Heart left ventricle (tissue), 16 donors: ENCODE measurements at regions not wholly inside any gene's neighbourhood (a gene's known extent, or its start where the extent isn't known, plus 50 kb on each side); places are given as distances from the start of the nearest gene placed in this dataset.
A peak's percentile ranks its signal among the peaks of the same experiment; 100 is the strongest.

Experiments used
- ATAC-seq, 4 donors: fragments of 200-7000 bp; cut with Tn5 transposase; one replicate each; pipeline ENCODE4 v1.9.1; 2020 to 2022; ENCODE audit warnings: moderate library complexity in 4 of 4, mild to moderate bottlenecking in 3 of 4, moderate number of reproducible peaks in 1 of 4
- DNase-seq, 5 donors: peaks; one replicate each; pipeline ENCODE4 v3.0.0-alpha.2; 2020
- H3K27ac ChIP-seq, 12 donors: fragments of 200-600 bp; sonication (generic) in 4 of 12; one replicate each; pipeline versions ENCODE4 v1.5.0 to v1.8.0; 2016 to 2022; ENCODE audit warnings: mild to moderate bottlenecking in 2 of 12
- H3K27me3 ChIP-seq, 9 donors: fragments of 200-600 bp; sonication (generic) in 2 of 9; one replicate each; pipeline versions ENCODE4 v1.5.1 to v1.8.0; 2016 to 2022; ENCODE audit warnings: mild to moderate bottlenecking in 3 of 9
- H3K36me3 ChIP-seq, 9 donors: fragments of 200-600 bp; sonication (generic) in 2 of 9; one replicate each; pipeline versions ENCODE4 v1.5.0 to v1.8.0; 2018 to 2022; ENCODE audit warnings: mild to moderate bottlenecking in 2 of 9
- H3K4me1 ChIP-seq, 12 donors: fragments of 200-600 bp; sonication (generic) in 4 of 12; one replicate each; pipeline versions ENCODE4 v1.5.0 to v1.8.0; 2016 to 2022; ENCODE audit warnings: mild to moderate bottlenecking in 3 of 12
- H3K4me3 ChIP-seq, 12 donors: fragments of 200-600 bp; sonication (generic) in 4 of 12; one replicate each; pipeline versions ENCODE4 v1.5.0 to v1.8.0; 2017 to 2022; ENCODE audit warnings: mild to moderate bottlenecking in 9 of 12, moderate library complexity in 4 of 12
- H3K9me3 ChIP-seq, 12 donors: fragments of 200-600 bp; sonication (generic) in 4 of 12; one replicate each; pipeline versions ENCODE4 v1.5.0 to v1.8.0; 2016 to 2022; ENCODE audit warnings: mild to moderate bottlenecking in 1 of 12
- CTCF ChIP-seq, 12 donors: fragments of 200-600 bp; sonication (generic) in 4 of 12; IDR thresholded peaks; one replicate each; pipeline versions ENCODE4 v1.5.0 to v1.8.0; 2018 to 2022; ENCODE audit warnings: antibody characterized with exemption in 12 of 12, mild to moderate bottlenecking in 5 of 12
- POLR2A ChIP-seq, 2 donors: fragments of 450-650 bp; IDR thresholded peaks; one replicate each; pipeline ENCODE4 v1.6.1; 2017; ENCODE audit warnings: antibody characterized with exemption in 2 of 2, mild to moderate bottlenecking in 2 of 2, moderate library complexity in 2 of 2
- WGBS, 4 donors: extraction: QIAGEN DNeasy Blood & Tissue Kit in 2 of 4; methylation state at CpG; one replicate each; pipeline versions ENCODE4 v1.1.5 to v1.1.7; 2013 to 2018; 5-methylcytosine and 5-hydroxymethylcytosine counted together
- intact Hi-C, 10 donors: fragments of 100-400 bp; cut with DNase I; formaldehyde crosslinking; loops; one replicate each; pipeline versions ENCODE4 v1.11.1 to v1.14.2; 2022
- donor health status: ischemic (EF 13 %, LVEDD 7.1; RV severe dilation, severe dysfunction).
- donor health status: healthy with polysubstance abuse.
- donor health status: DM: no; HTN: yes; CAD: no.
- donor health status: DM: no; HTN: no; CAD: no.
- donor health status: ischemic (EF 25% LVEDD 6.9; RV normal size, moderate dysfunction).
- donor health status: ischemic (EF 25% LVEDD 5.7; RV mildly dilated, moderate dysfunction).
- donor health status: healthy.
- donor health status: DM: yes; HTN: yes; CAD: no.
- donor health status: ischemic (EF 35%, LVEDD 5.7; RV mildly dilated, moderate dysfunction).
- donor health status: nonischemic (EF 11% LVEDD 7.7; RV severe dilation, severe dysfunction).
- donor health status: DM: yes; HTN: yes; CAD: no.
- donor health status: PGD.
- donor health status: ischemic (EF 29% LVEDD 5.4; RV normal size, mild dysfunction).
- donor health status: nonischemic (EF 23%, LVEDD 6.1; RV moderate dilation, normal function).

- no peaks in the 10 kb centered on the region for H3K9me3 ChIP-seq
- ATAC-seq (no peak), DNase-seq (no peak)
- no peaks in the 10 kb centered on the region for H3K36me3 ChIP-seq
- intact Hi-C loops: no loop called here
- H3K4me3 ChIP-seq: no peak overlapping the region
- peaks cover 0 to 7% (median 0%) of the 10 kb centered on the region in 12 donors for H3K4me1 ChIP-seq
- TF ChIP-seq POLR2A (IDR thresholded peaks at IDR 0.05) (no peak), CTCF (IDR thresholded peaks at IDR 0.05) (no peak)
- no peak overlapping the region for H3K27ac ChIP-seq
- 94 to 97% (median 95%) methylated on average over 2 of the region's 2 CpGs for WGBS, 4 donors
- no peaks in the 10 kb centered on the region for H3K27me3 ChIP-seq
Observed at GRCh38 chr22:27588915-27589314, 212.6 kb downstream of the MN1 start.

- no peak overlapping the region for H3K4me3 ChIP-seq
- H3K4me1 ChIP-seq: peaks cover 0 to 7% (median 0%) of the 10 kb centered on the region in 12 donors
- ATAC-seq: peak in 1 of 4 donors; percentile 55
- H3K9me3 ChIP-seq: no peaks in the 10 kb centered on the region
- TF ChIP-seq CTCF (IDR thresholded peaks at IDR 0.05) (no peak), POLR2A (IDR thresholded peaks at IDR 0.05) (no peak)
- no peaks in the 10 kb centered on the region for H3K36me3 ChIP-seq
- 41 to 61% (median 47%) methylated on average over 6 of the region's 6 CpGs for WGBS, 4 donors
- no peaks in the 10 kb centered on the region for H3K27me3 ChIP-seq
- DNase-seq: no peak
- intact Hi-C loops: no loop called here
- no peak overlapping the region for H3K27ac ChIP-seq
Observed at GRCh38 chr22:27591060-27591459, 210.5 kb downstream of the MN1 start.

DNA sequence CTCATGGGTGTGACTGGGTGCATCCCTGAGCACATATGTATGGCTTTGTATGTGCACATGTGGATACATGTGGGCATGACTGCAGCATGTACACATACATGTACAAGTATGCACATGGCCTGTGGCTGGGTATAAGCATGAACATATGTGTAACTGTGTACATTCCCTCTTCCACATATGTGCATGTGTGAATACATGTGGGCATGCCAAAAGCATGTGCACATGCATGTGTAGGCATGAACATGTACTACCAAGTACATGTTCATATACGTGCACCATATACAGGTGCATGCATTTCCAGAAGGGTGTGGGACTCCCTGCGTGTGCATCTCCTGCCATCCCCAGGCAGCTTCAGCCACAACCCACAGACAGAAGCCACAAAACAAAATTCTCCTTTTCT lies 208.2 kb downstream of the MN1 start:
- no peak for DNase-seq
- WGBS, 4 donors: 80 to 96% (median 91%) methylated on average over 2 of the region's 2 CpGs
- intact Hi-C loops: no loop called here
- no peaks in the 10 kb centered on the region for H3K36me3 ChIP-seq
- no peak for ATAC-seq
- TF ChIP-seq POLR2A (IDR thresholded peaks at IDR 0.05) (no peak), CTCF (IDR thresholded peaks at IDR 0.05) (no peak)
- H3K9me3 ChIP-seq: no peaks in the 10 kb centered on the region
- no peak overlapping the region for H3K4me3 ChIP-seq
- peaks cover 0 to 7% (median 0%) of the 10 kb centered on the region in 12 donors for H3K4me1 ChIP-seq
- no peaks in the 10 kb centered on the region for H3K27me3 ChIP-seq
- H3K27ac ChIP-seq: no peak overlapping the region

DNA sequence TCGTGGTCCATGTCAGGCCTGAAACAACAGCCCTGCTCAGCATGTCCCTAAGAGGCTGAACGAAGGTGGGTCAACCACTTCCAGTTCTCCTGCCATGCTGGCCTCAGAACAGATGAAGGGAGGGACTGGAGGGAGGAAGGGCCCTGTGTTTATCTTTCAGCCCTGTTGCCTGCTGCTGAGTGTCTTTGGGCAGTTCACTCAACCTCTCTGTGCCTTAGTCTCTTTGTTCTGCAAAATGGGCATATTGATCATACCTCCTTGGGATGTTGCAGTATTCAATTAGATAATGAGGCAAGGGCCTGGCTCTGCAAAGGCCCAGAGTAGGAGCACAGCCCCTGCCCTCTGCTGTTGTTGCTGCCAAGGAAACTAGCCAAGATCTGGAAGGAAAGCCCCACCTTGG lies 207.5 kb downstream of the MN1 start:
- 67 to 94% (median 82%) methylated on average over 2 of the region's 2 CpGs for WGBS, 4 donors

More for the DNA sequence above, 207.5 kb downstream of the MN1 start:
- no peaks in the 10 kb centered on the region for H3K36me3 ChIP-seq
- ATAC-seq (no peak), DNase-seq (no peak)
- no peaks in the 10 kb centered on the region for H3K9me3 ChIP-seq
- intact Hi-C loops: no loop called here
- H3K4me1 ChIP-seq: peaks cover 0 to 7% (median 0%) of the 10 kb centered on the region in 12 donors
- H3K27ac ChIP-seq: no peak overlapping the region
- H3K4me3 ChIP-seq: no peak overlapping the region
- no peaks in the 10 kb centered on the region for H3K27me3 ChIP-seq
- TF ChIP-seq CTCF (IDR thresholded peaks at IDR 0.05) (no peak), POLR2A (IDR thresholded peaks at IDR 0.05) (no peak)
